DOHH2 (cell line): ENCODE measurements at regions not wholly inside any gene's neighbourhood (a gene's known extent, or its start where the extent isn't known, plus 50 kb on each side); places are given as distances from the start of the nearest gene placed in this dataset.

ENCODE experiments used
- H3F3A ChIP-seq: fragments of 200-600 bp; sonication (generic), shearing (Covaris generic); 2 replicates; pipeline ENCODE4 v1.6.0; 2016; ENCODE audit warnings: antibody characterized with exemption, mild to moderate bottlenecking; ENCODE audit not compliant: control insufficient read depth, insufficient read depth
- H3K27ac ChIP-seq: fragments of 200-600 bp; sonication (generic); 2 replicates; pipeline ENCODE4 v1.5.1; 2014; ENCODE audit warnings: low read depth, mild to moderate bottlenecking, low read length, moderate library complexity
- H3K27me3 ChIP-seq: fragments of 200-600 bp; sonication (generic); 2 replicates; pipeline ENCODE4 v1.6.1; 2014; ENCODE audit warnings: mild to moderate bottlenecking, low read length, mixed read lengths; ENCODE audit not compliant: control insufficient read depth
- H3K36me3 ChIP-seq: fragments of 200-600 bp; sonication (generic); 2 replicates; pipeline ENCODE4 v1.6.1; 2014; ENCODE audit warnings: mild to moderate bottlenecking, low read length, moderate library complexity, mixed read lengths; ENCODE audit not compliant: control insufficient read depth
- H3K4me1 ChIP-seq: fragments of 200-600 bp; sonication (generic); 2 replicates; pipeline ENCODE4 v1.6.1; 2014; ENCODE audit warnings: mild to moderate bottlenecking, low read length, mixed read lengths; ENCODE audit not compliant: control insufficient read depth
- H3K4me2 ChIP-seq: fragments of 200-600 bp; sonication (generic); 2 replicates; pipeline ENCODE4 v1.6.0; 2014; ENCODE audit warnings: mild to moderate bottlenecking, low read length, moderate library complexity
- H3K4me3 ChIP-seq: fragments of 200-600 bp; sonication (generic); 2 replicates; pipeline ENCODE4 v1.5.1; 2014; ENCODE audit warnings: mild to moderate bottlenecking, low read length, mixed read lengths
- H3K79me2 ChIP-seq: fragments of 200-600 bp; sonication (generic); 2 replicates; pipeline ENCODE4 v1.6.1; 2014; ENCODE audit warnings: mild to moderate bottlenecking, low read length, mixed read lengths; ENCODE audit not compliant: control insufficient read depth
- H3K9me2 ChIP-seq: fragments of 200-600 bp; sonication (generic); replicated peaks from 2 replicates; pipeline ENCODE4 v1.6.1; 2014; ENCODE audit warnings: mild to moderate bottlenecking, low read length, mixed read lengths; ENCODE audit not compliant: control insufficient read depth
- H3K9me3 ChIP-seq: fragments of 200-600 bp; sonication (generic); 2 replicates; pipeline ENCODE4 v1.6.1; 2014; ENCODE audit warnings: antibody characterized with exemption, low read length, mixed read lengths; ENCODE audit not compliant: control insufficient read depth, insufficient read depth
- H4K20me1 ChIP-seq: fragments of 200-600 bp; sonication (generic); 2 replicates; pipeline ENCODE4 v1.6.0; 2014; ENCODE audit warnings: low read depth, mild to moderate bottlenecking, antibody characterized with exemption, low read length, moderate library complexity; ENCODE audit not compliant: control insufficient read depth, insufficient read depth
- EZH2phosphoT487 ChIP-seq: fragments of 200-600 bp; sonication (generic); IDR thresholded peaks from 2 replicates; pipeline ENCODE4 v1.6.1; 2017; ENCODE audit warnings: borderline replicate concordance, mild to moderate bottlenecking, antibody characterized with exemption, low read length, moderate library complexity, mixed read lengths
- TF ChIP-seq, protein P1 (sequence below): fragments of 200-600 bp; sonication (generic); IDR thresholded peaks from one replicate; pipeline ENCODE4 v1.5.1; 2014; ENCODE audit warnings: antibody characterized with exemption, mild to moderate bottlenecking, low read depth, low read length; ENCODE audit not compliant: poor library complexity, severe bottlenecking

DNA sequence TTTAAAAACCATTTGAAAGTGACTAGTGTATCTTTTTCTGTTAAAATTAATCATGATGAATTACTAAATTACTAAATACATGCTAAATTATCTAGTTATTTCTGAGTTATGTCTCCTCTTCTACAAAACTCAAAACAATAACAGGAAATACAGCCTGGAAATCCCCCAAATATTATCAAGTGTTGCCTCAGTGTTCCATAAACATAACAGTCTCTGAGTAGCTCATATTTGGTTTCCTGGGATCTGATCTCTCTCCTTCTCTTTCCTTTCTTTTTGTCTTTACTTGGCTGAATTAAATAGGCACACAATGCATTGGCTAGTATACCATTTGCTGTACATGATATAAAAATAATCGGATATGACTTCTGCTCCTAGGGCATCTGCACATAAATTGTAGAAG, 277.6 kb upstream of the IGFBP3 start:
- no peak overlapping the region for H3K4me3 ChIP-seq
- no peaks in the 10 kb centered on the region for H3K9me3 ChIP-seq
- H3K27ac ChIP-seq: no peak overlapping the region
- H3F3A ChIP-seq: no peaks in the 10 kb centered on the region
- TF ChIP-seq, protein P1, sequence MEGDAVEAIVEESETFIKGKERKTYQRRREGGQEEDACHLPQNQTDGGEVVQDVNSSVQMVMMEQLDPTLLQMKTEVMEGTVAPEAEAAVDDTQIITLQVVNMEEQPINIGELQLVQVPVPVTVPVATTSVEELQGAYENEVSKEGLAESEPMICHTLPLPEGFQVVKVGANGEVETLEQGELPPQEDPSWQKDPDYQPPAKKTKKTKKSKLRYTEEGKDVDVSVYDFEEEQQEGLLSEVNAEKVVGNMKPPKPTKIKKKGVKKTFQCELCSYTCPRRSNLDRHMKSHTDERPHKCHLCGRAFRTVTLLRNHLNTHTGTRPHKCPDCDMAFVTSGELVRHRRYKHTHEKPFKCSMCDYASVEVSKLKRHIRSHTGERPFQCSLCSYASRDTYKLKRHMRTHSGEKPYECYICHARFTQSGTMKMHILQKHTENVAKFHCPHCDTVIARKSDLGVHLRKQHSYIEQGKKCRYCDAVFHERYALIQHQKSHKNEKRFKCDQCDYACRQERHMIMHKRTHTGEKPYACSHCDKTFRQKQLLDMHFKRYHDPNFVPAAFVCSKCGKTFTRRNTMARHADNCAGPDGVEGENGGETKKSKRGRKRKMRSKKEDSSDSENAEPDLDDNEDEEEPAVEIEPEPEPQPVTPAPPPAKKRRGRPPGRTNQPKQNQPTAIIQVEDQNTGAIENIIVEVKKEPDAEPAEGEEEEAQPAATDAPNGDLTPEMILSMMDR: no peak
- H3K79me2 ChIP-seq: no peaks in the 10 kb centered on the region
- H3K4me2 ChIP-seq: no peak overlapping the region
- no peaks in the 10 kb centered on the region for H4K20me1 ChIP-seq
- no peaks in the 10 kb centered on the region for H3K27me3 ChIP-seq
- H3K4me1 ChIP-seq: no peaks in the 10 kb centered on the region
- H3K36me3 ChIP-seq: no peaks in the 10 kb centered on the region
- H3K9me2 ChIP-seq: no peaks in the 10 kb centered on the region

DNA sequence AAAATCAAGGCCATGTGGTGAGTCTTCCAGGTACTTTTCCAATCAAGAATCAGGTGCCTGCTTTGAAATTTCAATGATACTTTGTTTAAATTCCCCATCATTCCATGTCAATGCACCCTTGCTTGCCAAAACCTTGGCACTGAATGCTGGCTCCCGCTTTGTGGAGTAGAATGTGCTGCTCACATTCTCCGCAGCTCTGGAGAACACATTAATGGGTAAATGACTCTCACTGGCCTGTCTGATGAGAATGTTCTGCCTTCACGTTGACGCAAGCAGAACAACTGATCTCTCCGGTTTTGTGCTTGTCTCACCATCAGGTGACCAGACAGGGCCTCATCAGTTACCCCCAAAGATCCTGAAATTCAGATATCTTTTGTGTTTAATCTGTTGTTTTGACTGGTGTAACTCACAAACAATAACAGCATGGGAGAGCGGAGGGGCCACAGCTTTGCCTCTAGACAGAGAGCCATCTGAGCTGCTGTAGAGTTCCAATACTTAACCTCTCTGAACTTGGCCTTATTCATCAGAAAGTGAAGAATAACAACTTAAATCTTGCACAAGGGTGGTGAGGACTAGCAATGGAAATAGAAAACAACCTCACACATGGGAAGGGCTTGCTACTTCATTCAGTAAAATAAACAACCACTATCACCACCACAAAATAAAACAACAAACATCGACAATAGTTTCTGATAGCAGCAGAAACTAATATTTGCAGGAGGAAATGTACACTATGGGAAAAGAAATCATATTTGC, 276.9 kb upstream of the IGFBP3 start:
- no peaks in the 10 kb centered on the region for H3K36me3 ChIP-seq
- no peaks in the 10 kb centered on the region for H4K20me1 ChIP-seq
- no peak overlapping the region for H3K27ac ChIP-seq
- H3K4me2 ChIP-seq: no peak overlapping the region
- H3K4me3 ChIP-seq: no peak overlapping the region
- no peaks in the 10 kb centered on the region for H3K4me1 ChIP-seq
- no peaks in the 10 kb centered on the region for H3K9me3 ChIP-seq
- H3F3A ChIP-seq: no peaks in the 10 kb centered on the region
- no peaks in the 10 kb centered on the region for H3K27me3 ChIP-seq
- H3K79me2 ChIP-seq: no peaks in the 10 kb centered on the region
- no peaks in the 10 kb centered on the region for H3K9me2 ChIP-seq
- no peak for TF ChIP-seq EZH2phosphoT487

DNA sequence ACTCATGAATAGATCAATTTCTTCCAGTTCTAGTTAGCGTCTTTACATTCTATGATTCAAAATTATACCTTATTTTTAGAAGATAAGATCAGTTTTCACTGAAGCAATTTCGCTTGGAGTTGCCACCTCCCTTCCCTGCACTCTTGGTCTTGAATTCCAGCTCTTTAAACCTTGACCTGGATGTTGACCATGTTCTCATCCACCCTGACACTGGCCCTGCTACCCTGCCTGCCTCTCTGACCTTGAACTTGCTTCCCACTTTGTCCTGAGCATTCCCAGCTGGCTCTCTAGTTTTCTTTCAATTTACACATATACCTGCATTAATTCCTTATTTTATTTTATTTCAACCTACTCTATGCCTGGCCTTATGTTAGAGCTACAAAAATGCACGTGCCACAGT, 274.9 kb upstream of the IGFBP3 start:
- TF ChIP-seq, protein P1: no peak
- no peak for TF ChIP-seq EZH2phosphoT487
- Histone ChIP-seq H3K9me3 (no peaks in the 10 kb centered on the region), H3K9me2 (no peaks in the 10 kb centered on the region), H3F3A (no peaks in the 10 kb centered on the region), H3K36me3 (no peaks in the 10 kb centered on the region), H3K4me3 (no peak overlapping the region), H3K27me3 (no peaks in the 10 kb centered on the region), H3K27ac (no peak overlapping the region), H3K4me2 (no peak overlapping the region), H3K4me1 (no peaks in the 10 kb centered on the region), H4K20me1 (no peaks in the 10 kb centered on the region), H3K79me2 (no peaks in the 10 kb centered on the region)

DNA sequence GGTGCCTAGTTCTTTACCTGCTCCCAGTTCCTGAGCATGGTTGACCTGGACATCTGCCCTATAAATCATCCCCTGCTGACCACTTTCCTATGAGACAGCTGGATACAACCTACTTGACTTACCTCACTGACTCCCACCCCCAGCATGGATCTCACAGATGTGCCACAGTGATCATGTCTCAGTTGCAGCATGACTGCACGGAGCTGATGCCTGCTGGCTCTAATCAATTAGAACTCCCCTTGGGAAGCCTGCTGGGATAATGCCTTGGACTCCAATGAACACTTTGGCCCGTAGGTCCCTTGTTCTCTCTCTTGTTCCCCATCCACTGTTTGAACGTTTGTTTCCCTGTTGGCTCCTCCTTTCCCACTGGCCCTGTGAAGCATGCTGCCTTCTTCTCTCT, 271.2 kb upstream of the IGFBP3 start:
- H3K4me3 ChIP-seq: no peak overlapping the region
- H3K27ac ChIP-seq: no peak overlapping the region
- no peaks in the 10 kb centered on the region for H3K36me3 ChIP-seq
- TF ChIP-seq, protein P1: no peak
- no peak for TF ChIP-seq EZH2phosphoT487
- H4K20me1 ChIP-seq: no peaks in the 10 kb centered on the region
- H3F3A ChIP-seq: no peaks in the 10 kb centered on the region
- no peaks in the 10 kb centered on the region for H3K9me3 ChIP-seq
- no peaks in the 10 kb centered on the region for H3K79me2 ChIP-seq
- no peaks in the 10 kb centered on the region for H3K4me1 ChIP-seq
- H3K9me2 ChIP-seq: no peaks in the 10 kb centered on the region
- H3K27me3 ChIP-seq: peaks cover 13% of the 10 kb centered on the region
- H3K4me2 ChIP-seq: no peak overlapping the region
